ENCODE measurements at regions not wholly inside any gene's neighbourhood (a gene's known extent, or its start where the extent isn't known, plus 50 kb on each side); places are given as distances from the start of the nearest gene placed in this dataset.

GRCh38 chr2:225971433-225971832, 571.9 kb downstream of the NYAP2 start:
- DNase-seq (ENCODE audit: low read depth in 1 of 2, low spot score in 1 of 2) (no peak), ATAC-seq (no peak), FAIRE-seq (no peak)
- H3K4me2 ChIP-seq = no peak overlapping the region
- TF ChIP-seq POLR2A (IDR thresholded peaks at IDR 0.05; ENCODE audit: low read length) (no peak), GATA3 (IDR thresholded peaks at IDR 0.05; ENCODE audit: borderline replicate concordance) (no peak), TFCP2L1 (CRISPR knock-in tag; IDR thresholded peaks at IDR 0.05) (no peak), CBX2 (IDR thresholded peaks at IDR 0.05; ENCODE audit: borderline replicate concordance, low read depth) (no peak), ZSCAN20 (CRISPR knock-in tag; IDR thresholded peaks at IDR 0.05) (no peak), REST (IDR thresholded peaks at IDR 0.05) (no peak), JUN (IDR thresholded peaks at IDR 0.05) (no peak), HEYL (CRISPR knock-in tag; IDR thresholded peaks at IDR 0.05) (no peak), HOXB5 (CRISPR knock-in tag; IDR thresholded peaks at IDR 0.05) (no peak), MAZ (IDR thresholded peaks at IDR 0.05; ENCODE audit: borderline replicate concordance, low read depth, low read length) (no peak)
- TF ChIP-seq, protein P1, sequence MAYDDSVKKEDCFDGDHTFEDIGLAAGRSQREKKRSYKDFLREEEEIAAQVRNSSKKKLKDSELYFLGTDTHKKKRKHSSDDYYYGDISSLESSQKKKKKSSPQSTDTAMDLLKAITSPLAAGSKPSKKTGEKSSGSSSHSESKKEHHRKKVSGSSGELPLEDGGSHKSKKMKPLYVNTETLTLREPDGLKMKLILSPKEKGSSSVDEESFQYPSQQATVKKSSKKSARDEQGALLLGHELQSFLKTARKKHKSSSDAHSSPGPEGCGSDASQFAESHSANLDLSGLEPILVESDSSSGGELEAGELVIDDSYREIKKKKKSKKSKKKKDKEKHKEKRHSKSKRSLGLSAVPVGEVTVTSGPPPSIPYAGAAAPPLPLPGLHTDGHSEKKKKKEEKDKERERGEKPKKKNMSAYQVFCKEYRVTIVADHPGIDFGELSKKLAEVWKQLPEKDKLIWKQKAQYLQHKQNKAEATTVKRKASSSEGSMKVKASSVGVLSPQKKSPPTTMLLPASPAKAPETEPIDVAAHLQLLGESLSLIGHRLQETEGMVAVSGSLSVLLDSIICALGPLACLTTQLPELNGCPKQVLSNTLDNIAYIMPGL (CRISPR knock-in tag; IDR thresholded peaks at IDR 0.05; ENCODE audit: borderline replicate concordance) = no peak
- no peaks in the 10 kb centered on the region for H3K4me1 ChIP-seq
- CTCF ChIA-PET = no interaction called here
- POLR2A ChIA-PET = no interaction called here
- H3K27ac ChIP-seq = no peak overlapping the region
- 55% methylated on average over 3 of the region's 3 CpGs for WGBS (ENCODE audit: missing lambda C conversion rate)
- H3K4me3 ChIP-seq = no peak overlapping the region
- no peaks in the 10 kb centered on the region for H3K9me3 ChIP-seq

DNA sequence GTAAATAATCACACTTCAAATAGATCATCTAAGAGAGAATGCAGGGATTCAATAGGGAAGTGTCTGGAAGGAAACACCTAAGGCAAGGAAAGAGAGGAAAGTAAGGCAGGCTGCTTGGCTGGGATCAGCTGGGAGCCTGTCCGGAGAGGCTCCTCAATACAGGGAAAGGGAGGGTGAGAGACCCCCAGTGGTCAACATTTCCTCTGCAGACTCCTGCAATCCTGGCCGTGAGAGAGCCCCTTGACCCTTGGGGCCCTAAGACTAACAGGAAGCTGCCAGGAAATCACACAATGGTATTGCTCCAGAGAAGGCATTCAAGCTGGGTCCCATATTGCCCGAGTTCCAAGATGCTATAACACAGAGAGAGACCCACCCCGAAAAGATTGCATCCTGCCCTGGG, 549.4 kb downstream of the NYAP2 start:
- ATAC-seq (no peak), DNase-seq (ENCODE audit: low read depth in 1 of 2, low spot score in 1 of 2) (no peak), FAIRE-seq (no peak)
- no peak overlapping the region for H3K4me2 ChIP-seq
- peaks cover 22% of the 10 kb centered on the region; the same call in 2 of the 3 replicates for H3K9me3 ChIP-seq
- no peaks in the 10 kb centered on the region for H3K4me1 ChIP-seq
- H3K27ac ChIP-seq = no peak overlapping the region
- CTCF ChIA-PET = interaction anchor here (0.9 kb wide), 1 partner anchor 10 kb away, joined by 3 read pairs; no protein-coding TSS in a partner anchor
- no peak overlapping the region for H3K4me3 ChIP-seq
- TF ChIP-seq, protein P2, sequence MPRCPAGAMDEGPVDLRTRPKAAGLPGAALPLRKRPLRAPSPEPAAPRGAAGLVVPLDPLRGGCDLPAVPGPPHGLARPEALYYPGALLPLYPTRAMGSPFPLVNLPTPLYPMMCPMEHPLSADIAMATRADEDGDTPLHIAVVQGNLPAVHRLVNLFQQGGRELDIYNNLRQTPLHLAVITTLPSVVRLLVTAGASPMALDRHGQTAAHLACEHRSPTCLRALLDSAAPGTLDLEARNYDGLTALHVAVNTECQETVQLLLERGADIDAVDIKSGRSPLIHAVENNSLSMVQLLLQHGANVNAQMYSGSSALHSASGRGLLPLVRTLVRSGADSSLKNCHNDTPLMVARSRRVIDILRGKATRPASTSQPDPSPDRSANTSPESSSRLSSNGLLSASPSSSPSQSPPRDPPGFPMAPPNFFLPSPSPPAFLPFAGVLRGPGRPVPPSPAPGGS (IDR thresholded peaks at IDR 0.05) = no peak
- TF ChIP-seq GATA3 (IDR thresholded peaks at IDR 0.05; ENCODE audit: borderline replicate concordance) = no peak
- TF ChIP-seq FOXS1 (CRISPR knock-in tag; IDR thresholded peaks at IDR 0.05) = no peak
- no peak for TF ChIP-seq NPAS2 (CRISPR knock-in tag; IDR thresholded peaks at IDR 0.05; ENCODE audit: borderline replicate concordance)
- TF ChIP-seq EHF (CRISPR knock-in tag; IDR thresholded peaks at IDR 0.05) = no peak
- POLR2A ChIA-PET = no interaction called here
- 34% methylated on average over 4 of the region's 4 CpGs for WGBS (ENCODE audit: missing lambda C conversion rate)

DNA sequence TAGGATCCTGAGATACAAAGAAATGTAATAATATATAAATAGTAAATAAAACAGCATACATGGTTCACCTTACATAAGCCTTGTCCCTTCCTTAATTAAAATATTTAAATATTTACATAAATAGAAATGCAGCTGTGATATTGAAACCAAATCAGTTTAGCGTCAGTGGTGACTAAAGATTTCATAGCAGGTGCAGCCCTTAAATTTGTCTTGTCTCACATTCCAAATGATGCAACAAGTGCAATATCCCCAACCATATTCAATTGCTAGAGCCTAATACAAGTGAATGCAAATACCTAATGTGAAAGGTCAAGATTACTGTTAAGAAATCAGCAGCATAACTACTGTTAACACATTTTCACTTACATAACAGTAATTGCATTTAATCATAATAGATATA, 539.5 kb downstream of the NYAP2 start:
- no peak for DNase-seq (ENCODE audit: low read depth in 1 of 2, low spot score in 1 of 2)
- ATAC-seq = no peak
- TF ChIP-seq ESRRA (IDR thresholded peaks at IDR 0.05; ENCODE audit: borderline replicate concordance, low read length) (no peak), NFE2L2 (conservative IDR thresholded peaks at IDR 0.05; ENCODE audit: low read length) (no peak), FOSB (CRISPR knock-in tag; IDR thresholded peaks at IDR 0.05) (no peak), HES2 (IDR thresholded peaks at IDR 0.05) (no peak), RARB (CRISPR knock-in tag; IDR thresholded peaks at IDR 0.05) (no peak), NR3C1 (IDR thresholded peaks at IDR 0.05) (no peak)
- no peak for FAIRE-seq
- POLR2A ChIA-PET = no interaction called here
- CTCF ChIA-PET = interaction anchor here (1.2 kb wide), 1 partner anchor 10 kb away, joined by 3 read pairs; no protein-coding TSS in a partner anchor
- WGBS (ENCODE audit: missing lambda C conversion rate) = 100% methylated on average over 1 of the region's 1 CpG
- Histone ChIP-seq H3K9me3 (no peaks in the 10 kb centered on the region), H3K4me2 (no peak overlapping the region), H3K4me3 (no peak overlapping the region), H3K27ac (no peak overlapping the region), H3K4me1 (no peaks in the 10 kb centered on the region)

All from A549 (cell line).